Neural progenitor cell (in vitro differentiated cells): ENCODE measurements at regions not wholly inside any gene's neighbourhood (a gene's known extent, or its start where the extent isn't known, plus 50 kb on each side); places are given as distances from the start of the nearest gene placed in this dataset.

Experiments
- EZH2 ChIP-seq: fragments of 200-600 bp; sonication (generic); IDR thresholded peaks from 2 replicates; pipeline ENCODE4 v1.6.1; 2017; ENCODE audit warnings: antibody characterized with exemption, mild to moderate bottlenecking, moderate library complexity
- EZH2phosphoT487 ChIP-seq: fragments of 200-600 bp; sonication (generic); IDR thresholded peaks from 2 replicates; pipeline ENCODE4 v1.6.1; 2017; ENCODE audit warnings: antibody characterized with exemption
- TF ChIP-seq, protein P1 (sequence below): fragments of 200-600 bp; sonication (generic); IDR thresholded peaks from 2 replicates; pipeline ENCODE4 v1.5.1; 2017; ENCODE audit warnings: antibody characterized with exemption, mild to moderate bottlenecking

DNA sequence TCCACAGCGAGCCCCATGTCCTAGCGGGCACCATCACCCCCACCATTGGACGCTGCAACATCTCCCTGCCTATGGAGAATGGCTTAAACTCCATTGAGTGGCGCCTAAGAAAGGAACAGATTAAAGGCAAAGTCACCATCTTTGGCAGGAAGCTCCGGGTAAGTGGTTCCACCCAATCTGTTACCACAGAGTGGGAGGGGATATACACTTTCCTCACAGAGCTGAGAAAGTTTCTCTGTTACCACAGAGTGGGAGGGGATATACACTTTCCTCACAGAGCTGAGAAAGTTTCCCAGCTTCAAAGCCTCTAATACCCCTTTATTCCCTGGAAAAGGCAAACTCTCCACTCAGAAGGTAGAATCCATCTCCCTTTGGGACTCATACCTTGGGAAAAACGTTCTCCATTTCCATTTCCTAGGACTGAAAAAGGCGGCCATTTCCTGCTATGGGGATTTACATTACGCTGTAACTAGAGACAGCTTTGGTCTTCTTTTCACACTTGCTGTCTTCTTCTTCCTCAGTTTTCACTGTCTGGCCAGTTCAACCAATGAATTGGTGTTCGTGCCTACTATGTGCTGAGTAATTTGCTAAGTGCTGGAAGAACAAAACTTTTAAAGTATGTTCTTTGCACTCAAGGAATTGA is 63.4 kb upstream of the WWC1 start:
- TF ChIP-seq, protein P1, sequence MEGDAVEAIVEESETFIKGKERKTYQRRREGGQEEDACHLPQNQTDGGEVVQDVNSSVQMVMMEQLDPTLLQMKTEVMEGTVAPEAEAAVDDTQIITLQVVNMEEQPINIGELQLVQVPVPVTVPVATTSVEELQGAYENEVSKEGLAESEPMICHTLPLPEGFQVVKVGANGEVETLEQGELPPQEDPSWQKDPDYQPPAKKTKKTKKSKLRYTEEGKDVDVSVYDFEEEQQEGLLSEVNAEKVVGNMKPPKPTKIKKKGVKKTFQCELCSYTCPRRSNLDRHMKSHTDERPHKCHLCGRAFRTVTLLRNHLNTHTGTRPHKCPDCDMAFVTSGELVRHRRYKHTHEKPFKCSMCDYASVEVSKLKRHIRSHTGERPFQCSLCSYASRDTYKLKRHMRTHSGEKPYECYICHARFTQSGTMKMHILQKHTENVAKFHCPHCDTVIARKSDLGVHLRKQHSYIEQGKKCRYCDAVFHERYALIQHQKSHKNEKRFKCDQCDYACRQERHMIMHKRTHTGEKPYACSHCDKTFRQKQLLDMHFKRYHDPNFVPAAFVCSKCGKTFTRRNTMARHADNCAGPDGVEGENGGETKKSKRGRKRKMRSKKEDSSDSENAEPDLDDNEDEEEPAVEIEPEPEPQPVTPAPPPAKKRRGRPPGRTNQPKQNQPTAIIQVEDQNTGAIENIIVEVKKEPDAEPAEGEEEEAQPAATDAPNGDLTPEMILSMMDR, result no peak
- TF ChIP-seq EZH2 (no peak), EZH2phosphoT487 (no peak)
